NCI-H748 (cell line): ENCODE measurements at regions not wholly inside any gene's neighbourhood (a gene's known extent, or its start where the extent isn't known, plus 50 kb on each side); places are given as distances from the start of the nearest gene placed in this dataset.

Experiments
- DNase-seq: peaks from one replicate; lab custom pipeline; 2025; ENCODE audit not compliant: unreplicated experiment; lab: John Stamatoyannopoulos, UW

GRCh38 chr2:234680688-234681619, 184.1 kb upstream of the ARL4C start:
- DNase-seq = peak; percentile 95

DNA sequence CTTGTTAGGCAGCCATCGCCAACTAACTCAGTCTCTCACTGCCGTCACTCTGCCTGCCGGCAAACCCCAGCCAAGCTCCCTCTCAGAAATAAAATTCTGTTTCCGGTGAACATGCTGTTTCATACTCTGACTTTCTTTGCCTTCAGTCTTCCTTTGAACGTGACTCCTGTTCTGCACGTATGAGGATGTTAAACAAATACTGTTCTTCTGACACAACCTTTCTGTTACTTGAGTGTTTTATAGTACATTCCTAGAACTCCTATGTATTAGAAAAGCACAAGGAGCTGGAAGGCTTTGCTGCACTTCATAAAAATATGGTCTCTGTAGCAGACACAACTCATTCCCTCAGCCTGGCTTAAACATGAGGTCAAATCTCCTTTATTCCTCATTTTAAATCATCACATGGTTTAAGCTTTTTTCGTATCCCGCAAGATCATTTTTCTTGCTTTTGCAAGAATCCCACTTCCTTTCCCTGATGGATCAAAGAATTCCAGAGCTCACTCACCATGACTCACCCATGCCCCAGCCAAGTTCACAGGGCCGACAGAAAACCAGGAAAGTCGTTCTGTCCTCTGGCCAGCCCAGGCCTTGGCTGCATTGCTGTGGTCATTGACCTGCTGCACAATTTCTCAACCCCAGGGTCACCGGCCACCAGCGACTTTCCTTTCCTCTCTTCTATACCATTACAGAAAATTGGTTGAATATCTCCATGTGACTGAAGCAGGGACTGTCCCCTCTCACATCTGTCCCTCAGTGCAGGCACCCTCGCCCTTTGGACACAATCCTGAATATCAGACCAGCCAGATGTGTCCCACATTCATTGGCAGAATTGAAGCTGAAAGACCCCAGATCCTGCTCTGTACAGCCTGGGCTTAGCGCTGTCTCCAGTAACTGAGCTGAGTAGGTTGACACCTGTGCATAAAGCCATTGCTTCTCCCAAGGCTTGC, 183.1 kb upstream of the ARL4C start:
- DNase-seq = no peak

- DNase-seq = no peak
Observed at GRCh38 chr2:234679301-234679740, 182.4 kb upstream of the ARL4C start.

- no peak for DNase-seq
Observed at GRCh38 chr2:234678711-234679110, 181.8 kb upstream of the ARL4C start.

GRCh38 chr2:234677758-234678538, 181.1 kb upstream of the ARL4C start:
- DNase-seq = peak; percentile 61

GRCh38 chr2:234676783-234677450, 180.0 kb upstream of the ARL4C start:
- peak; percentile 86 for DNase-seq

- peak; percentile 99 for DNase-seq
Observed at GRCh38 chr2:234676109-234676782, 179.4 kb upstream of the ARL4C start.

DNA sequence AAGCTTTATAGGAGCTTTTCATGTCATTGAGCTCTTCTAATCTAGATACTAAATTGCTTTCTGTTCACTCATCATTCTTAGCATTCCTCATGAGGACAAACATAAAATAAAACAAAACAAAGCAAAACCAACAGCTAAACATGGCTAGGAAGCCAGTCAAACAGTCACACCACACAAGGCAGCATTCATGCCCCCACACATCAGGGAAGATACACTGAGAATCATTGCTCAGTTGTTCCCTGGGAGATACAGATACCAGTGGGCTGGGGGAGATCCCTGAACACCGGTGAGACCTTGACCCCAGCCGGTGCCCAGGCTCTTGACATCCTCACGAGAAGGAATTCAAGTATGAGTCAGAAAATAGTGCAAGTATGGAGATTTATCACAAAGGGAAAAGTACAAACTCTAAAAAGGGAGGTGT, 177.9 kb upstream of the ARL4C start:
- DNase-seq = no peak

DNA sequence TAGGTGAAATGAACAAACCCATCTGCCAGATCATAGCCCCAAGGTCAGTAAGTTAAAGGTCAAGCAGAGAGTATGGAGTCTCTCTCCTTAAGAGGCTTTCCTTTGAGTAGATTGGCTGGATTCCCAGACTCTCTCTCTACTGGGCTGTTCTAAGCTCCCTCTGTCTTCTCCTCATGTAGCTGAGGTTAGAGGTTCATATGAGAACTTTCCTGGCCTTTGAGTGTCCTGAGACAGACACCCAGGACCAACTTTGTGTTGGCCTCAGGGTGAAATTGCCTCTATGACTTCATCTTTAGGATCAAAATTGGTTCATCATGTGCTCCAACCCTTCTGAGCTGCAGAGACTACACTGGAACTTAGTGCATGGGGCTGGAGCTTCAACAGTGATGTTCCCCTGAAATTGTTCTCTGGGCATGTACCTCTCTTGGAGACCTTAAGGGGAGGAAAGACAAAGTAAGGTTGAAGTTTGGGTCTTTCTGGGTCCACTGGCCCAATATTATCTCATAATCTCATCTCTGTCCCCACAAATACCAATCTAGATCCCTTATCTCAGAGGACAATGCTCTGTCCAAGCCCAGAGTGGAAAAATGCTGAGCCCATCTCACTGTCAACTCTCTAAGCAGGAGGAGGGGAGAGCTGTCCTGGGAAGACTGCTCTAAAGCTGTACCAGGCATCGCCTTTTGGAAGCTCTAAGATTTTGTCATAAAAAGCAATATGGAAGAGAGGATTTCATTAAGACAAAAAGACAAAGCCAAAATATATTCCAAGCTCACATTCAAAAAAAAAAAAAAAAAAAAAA, 177.3 kb upstream of the ARL4C start:
- DNase-seq = no peak

DNA sequence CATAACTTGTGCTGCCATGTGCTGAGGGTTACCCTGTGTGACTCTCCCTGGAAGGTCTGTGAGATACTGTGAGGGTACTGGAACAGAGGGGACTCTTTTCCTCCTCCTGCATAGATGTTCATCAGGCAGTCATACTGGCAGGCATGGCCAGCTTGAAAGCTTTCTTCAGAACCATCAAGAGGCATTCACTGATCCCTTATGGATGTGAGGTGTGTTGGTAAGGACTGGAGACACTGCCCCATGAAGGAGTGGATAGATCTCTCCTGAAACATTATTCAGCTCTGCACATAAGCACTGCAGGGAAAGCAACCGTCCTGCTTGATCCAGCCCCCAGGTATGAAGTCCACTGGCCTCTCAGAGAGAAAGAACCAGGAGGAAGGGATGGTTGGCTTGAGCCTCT, 176.6 kb upstream of the ARL4C start:
- no peak for DNase-seq

- DNase-seq = peak; percentile 29
Observed at GRCh38 chr2:234672498-234673150, 175.7 kb upstream of the ARL4C start.

DNA sequence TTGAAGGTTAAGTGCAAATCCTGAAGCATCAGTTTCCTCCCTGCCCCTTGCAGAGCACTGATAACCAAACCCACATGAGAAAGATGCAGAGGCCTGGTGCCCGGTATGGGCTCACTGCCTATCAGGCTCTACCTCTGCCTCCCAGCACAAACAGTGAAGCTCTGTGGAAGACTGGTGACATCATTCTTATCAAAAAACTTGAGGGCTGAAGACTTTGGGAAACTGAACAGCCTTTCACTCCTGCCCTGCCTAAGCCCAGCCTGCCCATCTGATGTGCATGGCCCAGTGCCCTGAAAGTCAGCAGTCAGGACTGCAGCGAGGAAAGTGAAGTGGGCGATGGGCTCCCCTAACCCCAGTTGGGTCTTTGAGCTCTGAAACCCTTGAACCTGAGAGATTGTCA, 174.8 kb upstream of the ARL4C start:
- DNase-seq = no peak

DNA sequence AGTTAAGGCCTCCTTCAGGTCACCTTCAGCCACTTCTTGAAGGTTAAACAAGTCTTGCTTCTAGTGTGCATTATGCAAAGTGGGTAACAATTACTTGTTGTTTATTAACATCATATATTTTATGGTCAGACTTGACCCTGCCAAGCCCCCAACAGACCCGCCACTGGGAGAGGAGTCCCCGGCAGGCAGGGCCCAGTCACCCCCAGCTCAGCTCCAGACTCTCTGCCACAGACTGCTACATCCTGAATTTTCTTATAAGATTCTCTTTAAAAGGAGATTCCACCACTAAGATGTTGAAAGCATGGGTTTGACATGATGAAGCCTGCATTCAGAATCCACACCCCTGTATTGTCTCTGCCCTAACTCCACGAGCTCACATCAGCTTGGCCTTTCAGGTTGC, 174.3 kb upstream of the ARL4C start:
- no peak for DNase-seq

GRCh38 chr2:234670806-234671205, 173.9 kb upstream of the ARL4C start:
- peak; percentile 45 for DNase-seq

DNA sequence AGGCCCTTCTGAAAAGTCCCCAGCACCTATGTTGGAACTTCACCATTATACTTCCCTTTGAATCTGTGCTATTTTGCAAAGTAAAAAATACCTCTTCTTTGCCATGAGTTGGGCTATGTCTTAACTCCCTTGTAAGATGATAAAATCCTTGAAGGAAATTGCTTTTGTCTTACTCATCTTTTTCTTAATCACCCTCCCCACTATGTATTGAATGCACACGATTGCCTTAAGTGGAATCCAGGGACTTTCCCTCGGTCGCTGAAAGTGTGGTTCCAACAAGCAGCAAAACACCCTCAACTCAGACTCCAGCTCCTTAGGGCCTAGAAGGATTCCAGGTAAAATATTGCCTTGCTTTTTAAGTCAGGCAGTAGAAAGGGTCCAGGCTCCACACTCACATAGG, 173.2 kb upstream of the ARL4C start:
- no peak for DNase-seq

DNA sequence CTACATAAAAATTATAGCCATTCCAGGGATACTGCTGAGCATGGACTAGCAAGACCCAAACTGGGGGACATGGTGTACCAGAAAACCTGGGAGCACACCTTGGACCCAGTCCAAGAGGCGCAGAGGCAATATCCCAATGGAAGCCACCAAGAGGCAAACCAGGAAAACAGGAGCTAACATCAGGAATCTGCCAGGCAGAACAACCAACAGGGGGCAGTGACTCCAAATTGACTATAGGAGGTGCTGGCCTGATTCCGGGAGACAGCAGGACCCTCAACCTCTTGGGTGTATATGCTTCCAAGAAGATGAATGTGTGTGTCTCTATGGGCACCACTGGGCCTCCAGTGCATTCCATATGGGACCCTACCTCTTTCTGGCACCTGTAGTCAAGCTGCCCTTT, 172.7 kb upstream of the ARL4C start:
- peak; percentile 48 for DNase-seq

DNA sequence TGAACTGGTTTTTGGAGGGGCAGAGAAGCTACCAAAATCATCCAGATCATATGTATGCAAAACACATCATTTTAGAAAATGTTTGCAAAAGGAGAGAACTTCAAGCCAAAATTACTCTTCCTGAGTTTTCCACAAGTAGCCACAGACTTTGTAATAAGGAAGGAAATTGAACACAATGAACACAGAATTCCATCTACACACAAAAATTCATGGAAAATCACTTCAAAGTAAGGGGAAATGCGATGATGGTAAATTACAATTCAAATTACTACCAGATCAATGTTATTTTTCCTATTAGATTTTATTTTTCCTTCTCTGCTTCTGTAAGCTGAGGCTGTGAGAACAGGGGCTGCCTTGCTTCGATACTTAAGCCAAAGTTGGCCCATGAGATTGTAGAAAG, 172.1 kb upstream of the ARL4C start:
- no peak for DNase-seq

GRCh38 chr2:234666911-234667310, 170.0 kb upstream of the ARL4C start:
- no peak for DNase-seq
